Neutrophil (primary cell): ENCODE measurements at regions not wholly inside any gene's neighbourhood (a gene's known extent, or its start where the extent isn't known, plus 50 kb on each side); places are given as distances from the start of the nearest gene placed in this dataset.

ENCODE experiments used
- H3K27ac ChIP-seq: fragments of 200-600 bp; sonication (generic); 2 replicates; pipeline ENCODE4 v1.5.1; 2016; ENCODE audit warnings: mild to moderate bottlenecking, moderate library complexity
- H3K27me3 ChIP-seq: fragments of 200-600 bp; sonication (generic); 2 replicates; pipeline ENCODE4 v1.6.0; 2016; ENCODE audit warnings: mild to moderate bottlenecking
- H3K36me3 ChIP-seq: fragments of 200-600 bp; sonication (generic); 2 replicates; pipeline ENCODE4 v1.5.1; 2017
- H3K4me1 ChIP-seq, 2 experiments: fragments of 200-600 bp in 1 of 2; sonication (generic) in 1 of 2; 1 replicate in 1 of 2; 2 replicates in 1 of 2; pipeline versions ENCODE4 v1.5.1 to v1.6.1; 2013 to 2016; ENCODE audit warnings: low read depth in 1 of 2, low read length in 1 of 2, mild to moderate bottlenecking in 1 of 2, moderate library complexity in 1 of 2; ENCODE audit not compliant: control insufficient read depth in 1 of 2, insufficient read depth in 1 of 2
- H3K4me3 ChIP-seq, 2 experiments: fragments of 200-600 bp in 1 of 2; sonication (generic) in 1 of 2; 1 replicate in 1 of 2; 2 replicates in 1 of 2; pipeline ENCODE4 v1.5.1; 2013 to 2016; ENCODE audit warnings: low read depth in 1 of 2, low read length in 1 of 2, mild to moderate bottlenecking in 1 of 2, moderate library complexity in 1 of 2
- H3K9me3 ChIP-seq: fragments of 200-600 bp; sonication (generic); 2 replicates; pipeline ENCODE4 v1.5.1; 2016
- TF ChIP-seq, protein P1 (sequence below): fragments of 200-600 bp; sonication (generic); IDR thresholded peaks from 2 replicates; pipeline ENCODE4 v1.5.1; 2016; ENCODE audit warnings: antibody characterized with exemption

DNA sequence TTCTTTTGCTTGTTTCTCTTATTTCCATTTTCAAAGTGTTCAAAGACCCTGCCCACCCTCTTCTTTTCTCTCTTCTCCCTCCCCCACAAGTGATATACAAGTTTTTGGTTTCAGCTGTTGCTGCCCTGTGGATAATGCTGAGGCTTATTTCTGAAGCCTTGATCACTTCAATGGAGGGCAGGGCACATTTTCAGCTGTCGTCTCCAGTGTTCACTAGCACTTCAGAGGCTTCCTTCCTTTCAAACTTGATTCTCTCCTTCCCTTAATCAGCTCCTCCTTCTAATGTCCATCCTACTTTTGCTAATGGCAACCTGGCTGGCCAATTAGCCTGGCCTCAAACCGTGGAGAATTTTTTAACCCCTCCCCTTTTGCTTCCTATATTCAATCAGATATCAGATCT lies 435.7 kb upstream of the RUNX1 start:
- H3K36me3 ChIP-seq, result no peaks in the 10 kb centered on the region
- TF ChIP-seq, protein P1, sequence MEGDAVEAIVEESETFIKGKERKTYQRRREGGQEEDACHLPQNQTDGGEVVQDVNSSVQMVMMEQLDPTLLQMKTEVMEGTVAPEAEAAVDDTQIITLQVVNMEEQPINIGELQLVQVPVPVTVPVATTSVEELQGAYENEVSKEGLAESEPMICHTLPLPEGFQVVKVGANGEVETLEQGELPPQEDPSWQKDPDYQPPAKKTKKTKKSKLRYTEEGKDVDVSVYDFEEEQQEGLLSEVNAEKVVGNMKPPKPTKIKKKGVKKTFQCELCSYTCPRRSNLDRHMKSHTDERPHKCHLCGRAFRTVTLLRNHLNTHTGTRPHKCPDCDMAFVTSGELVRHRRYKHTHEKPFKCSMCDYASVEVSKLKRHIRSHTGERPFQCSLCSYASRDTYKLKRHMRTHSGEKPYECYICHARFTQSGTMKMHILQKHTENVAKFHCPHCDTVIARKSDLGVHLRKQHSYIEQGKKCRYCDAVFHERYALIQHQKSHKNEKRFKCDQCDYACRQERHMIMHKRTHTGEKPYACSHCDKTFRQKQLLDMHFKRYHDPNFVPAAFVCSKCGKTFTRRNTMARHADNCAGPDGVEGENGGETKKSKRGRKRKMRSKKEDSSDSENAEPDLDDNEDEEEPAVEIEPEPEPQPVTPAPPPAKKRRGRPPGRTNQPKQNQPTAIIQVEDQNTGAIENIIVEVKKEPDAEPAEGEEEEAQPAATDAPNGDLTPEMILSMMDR, result no peak
- no peak overlapping the region for H3K27ac ChIP-seq
- H3K4me3 ChIP-seq, result no peak overlapping the region
- no peaks in the 10 kb centered on the region for H3K27me3 ChIP-seq
- H3K4me1 ChIP-seq, result no peaks in the 10 kb centered on the region
- no peaks in the 10 kb centered on the region for H3K9me3 ChIP-seq

DNA sequence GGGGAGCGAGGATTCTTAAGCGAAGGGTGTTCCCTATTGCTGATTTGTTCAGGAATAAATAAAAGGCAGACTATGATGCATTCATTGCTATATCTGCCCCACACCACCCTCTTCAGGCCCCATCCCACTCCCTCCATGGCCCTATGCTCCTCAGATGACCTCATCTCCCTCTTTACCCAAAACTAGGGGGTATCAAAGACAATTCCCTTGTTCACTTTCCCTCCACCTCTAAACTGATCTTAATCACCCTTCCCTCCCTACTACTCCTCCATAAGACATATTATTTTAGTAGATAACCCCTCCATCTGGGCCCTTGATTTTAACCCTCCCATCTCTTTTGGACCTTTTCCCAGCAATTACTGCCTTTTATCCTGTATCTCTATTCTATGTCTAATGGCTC lies 434.9 kb upstream of the RUNX1 start:
- no peaks in the 10 kb centered on the region for H3K36me3 ChIP-seq
- H3K27ac ChIP-seq, result no peak overlapping the region
- H3K4me3 ChIP-seq, result no peak overlapping the region
- no peaks in the 10 kb centered on the region for H3K4me1 ChIP-seq
- no peaks in the 10 kb centered on the region for H3K27me3 ChIP-seq
- TF ChIP-seq, protein P1, result no peak
- no peaks in the 10 kb centered on the region for H3K9me3 ChIP-seq

DNA sequence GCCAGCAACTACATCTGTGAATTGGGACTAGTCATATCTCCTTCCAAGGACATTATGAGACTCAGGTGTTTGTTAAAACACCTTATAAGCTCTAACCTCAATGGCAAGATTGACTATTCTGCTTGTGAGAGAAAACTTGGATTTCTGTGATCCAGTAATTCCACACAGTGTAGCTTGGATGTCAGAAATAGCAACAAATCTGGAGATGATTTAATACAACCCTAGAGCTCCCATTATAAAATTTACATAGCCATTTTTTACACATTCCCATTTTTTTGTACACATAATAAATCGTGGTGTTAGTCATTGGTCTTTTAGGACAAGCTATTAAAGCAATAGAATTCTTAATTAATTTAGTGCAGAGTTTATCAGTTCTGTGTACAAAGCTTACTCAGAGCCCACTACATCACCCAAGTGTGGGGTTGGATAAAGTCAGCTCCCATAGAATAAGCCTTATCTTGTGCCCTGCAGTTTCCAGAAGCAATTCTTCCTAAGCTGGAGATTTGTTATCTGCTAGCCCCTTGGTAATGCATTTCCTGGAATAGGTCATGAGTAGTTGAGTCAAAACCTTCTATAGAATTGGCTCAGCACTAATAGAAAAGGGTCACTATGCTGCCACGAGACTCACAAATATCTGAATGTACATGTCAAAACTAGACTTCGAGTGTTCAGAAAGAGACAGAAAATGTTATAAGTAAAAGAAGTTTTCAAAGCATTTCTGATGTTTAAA lies 434.0 kb upstream of the RUNX1 start:
- TF ChIP-seq, protein P1, result no peak
- Histone ChIP-seq H3K9me3 (no peaks in the 10 kb centered on the region), H3K27me3 (no peaks in the 10 kb centered on the region), H3K36me3 (no peaks in the 10 kb centered on the region), H3K4me1 (no peaks in the 10 kb centered on the region), H3K27ac (no peak overlapping the region), H3K4me3 (no peak overlapping the region)

DNA sequence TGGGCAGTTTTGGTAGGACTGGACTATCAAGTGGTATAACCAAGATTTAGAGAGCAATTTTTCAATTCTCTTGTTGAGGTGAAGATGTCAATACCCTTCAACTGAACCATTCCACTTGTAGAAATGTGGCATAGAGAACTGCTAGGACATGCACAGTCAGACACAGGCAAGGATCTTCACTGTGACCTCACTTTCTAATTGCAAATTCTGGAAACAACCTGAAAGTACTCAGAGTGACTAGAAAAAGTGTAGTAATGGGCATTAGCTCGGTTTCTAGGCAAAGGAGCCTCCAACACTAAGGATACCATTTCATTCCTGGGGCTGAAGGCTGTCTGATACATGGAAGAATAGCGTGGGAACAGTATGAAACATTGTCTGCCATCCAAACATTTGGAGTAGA lies 433.0 kb upstream of the RUNX1 start:
- Histone ChIP-seq H3K36me3 (no peaks in the 10 kb centered on the region), H3K4me3 (no peak overlapping the region), H3K27ac (no peak overlapping the region), H3K4me1 (no peaks in the 10 kb centered on the region), H3K9me3 (no peaks in the 10 kb centered on the region), H3K27me3 (no peaks in the 10 kb centered on the region)
- TF ChIP-seq, protein P1, result no peak

DNA sequence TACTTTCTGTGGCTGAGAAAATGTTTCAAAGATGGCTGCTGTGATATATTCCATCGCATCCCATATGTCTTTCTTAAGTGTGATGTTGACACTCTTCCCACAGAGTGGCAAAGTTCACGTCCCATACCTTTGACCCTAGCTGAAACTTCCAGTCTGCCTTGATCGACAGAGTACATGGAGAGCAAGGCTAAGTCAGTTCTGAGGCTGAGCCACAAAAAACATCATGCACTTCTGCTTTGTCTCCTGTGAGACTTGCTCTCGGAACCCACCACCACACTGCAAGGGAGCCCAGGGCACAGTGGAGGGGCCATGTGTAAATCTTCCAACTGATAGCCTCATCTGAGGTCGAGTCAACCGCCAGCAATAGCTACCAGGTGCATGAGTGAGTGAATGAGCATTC lies 431.9 kb upstream of the RUNX1 start:
- H3K9me3 ChIP-seq, result no peaks in the 10 kb centered on the region
- no peaks in the 10 kb centered on the region for H3K27me3 ChIP-seq
- no peak overlapping the region for H3K4me3 ChIP-seq
- no peak overlapping the region for H3K27ac ChIP-seq
- H3K36me3 ChIP-seq, result no peaks in the 10 kb centered on the region
- H3K4me1 ChIP-seq, result peaks cover under 1% of the 10 kb centered on the region in 2 experiments
- TF ChIP-seq, protein P1, result no peak
